Astrocyte (in vitro differentiated cells and primary cell): ENCODE measurements at regions not wholly inside any gene's neighbourhood (a gene's known extent, or its start where the extent isn't known, plus 50 kb on each side); places are given as distances from the start of the nearest gene placed in this dataset.

Experiments
- DNase-seq: peaks from one replicate; pipeline ENCODE4 v3.0.0-alpha.2; 2010; ENCODE audit warnings: low read depth
- FAIRE-seq: peaks from 2 replicates; lab custom pipeline; 2011; peaks lifted over from hg19 to GRCh38; lab: Jason Lieb, UNC
- H2AFZ ChIP-seq: 2 replicates; pipeline ENCODE4 v1.6.0; 2012; ENCODE audit warnings: low read depth, low read length, inconsistent platforms
- H3K27ac ChIP-seq: 2 replicates; pipeline ENCODE4 v1.5.1; 2011; ENCODE audit warnings: low read depth, low read length, inconsistent platforms
- H3K27me3 ChIP-seq: 2 replicates; pipeline ENCODE4 v1.6.0; 2011; ENCODE audit warnings: low read length, inconsistent platforms; ENCODE audit not compliant: insufficient read depth
- H3K36me3 ChIP-seq: 2 replicates; pipeline ENCODE4 v1.5.1; 2011; ENCODE audit warnings: low read length, inconsistent platforms; ENCODE audit not compliant: insufficient read depth
- H3K4me1 ChIP-seq: 2 replicates; pipeline ENCODE4 v1.5.1; 2011; ENCODE audit warnings: low read length, inconsistent platforms; ENCODE audit not compliant: insufficient read depth
- H3K4me2 ChIP-seq: 2 replicates; pipeline ENCODE4 v1.6.0; 2012; ENCODE audit warnings: low read length, inconsistent platforms
- H3K4me3 ChIP-seq: 2 replicates; pipeline ENCODE4 v1.5.1; 2011; ENCODE audit warnings: low read depth, mild to moderate bottlenecking, low read length, inconsistent platforms; ENCODE audit not compliant: insufficient read depth
- H3K79me2 ChIP-seq: 2 replicates; pipeline ENCODE4 v1.6.0; 2012; ENCODE audit warnings: mild to moderate bottlenecking, low read length, inconsistent platforms; ENCODE audit not compliant: insufficient read depth
- H3K9ac ChIP-seq: 2 replicates; pipeline ENCODE4 v1.6.0; 2012; ENCODE audit warnings: mild to moderate bottlenecking, low read length, inconsistent platforms
- H3K9me3 ChIP-seq: 2 replicates; pipeline ENCODE4 v1.5.1; 2012; ENCODE audit warnings: low read depth, mild to moderate bottlenecking, low read length, inconsistent platforms; ENCODE audit not compliant: insufficient read depth
- H4K20me1 ChIP-seq: 2 replicates; pipeline ENCODE4 v1.6.0; 2012; ENCODE audit warnings: low read length, inconsistent platforms; ENCODE audit not compliant: insufficient read depth
- H3K27ac Mint-ChIP-seq: one replicate; pipeline ENCODE4 v1.8.0; 2021; ENCODE audit warnings: mild to moderate bottlenecking, mixed read lengths; ENCODE audit not compliant: unreplicated experiment
- H3K27me3 Mint-ChIP-seq: one replicate; pipeline ENCODE4 v1.8.0; 2021; ENCODE audit warnings: low read depth, mixed read lengths; ENCODE audit not compliant: unreplicated experiment
- H3K36me3 Mint-ChIP-seq: one replicate; pipeline ENCODE4 v1.8.0; 2021; ENCODE audit warnings: low read depth, mixed read lengths; ENCODE audit not compliant: unreplicated experiment
- H3K4me1 Mint-ChIP-seq: one replicate; pipeline ENCODE4 v1.8.0; 2021; ENCODE audit warnings: low read depth, mixed read lengths; ENCODE audit not compliant: unreplicated experiment
- H3K4me3 Mint-ChIP-seq: one replicate; pipeline ENCODE4 v1.8.0; 2021; ENCODE audit warnings: mild to moderate bottlenecking, moderate library complexity, mixed read lengths; ENCODE audit not compliant: unreplicated experiment
- H3K9me3 Mint-ChIP-seq: one replicate; pipeline ENCODE4 v1.8.0; 2021; ENCODE audit warnings: mild to moderate bottlenecking, mixed read lengths; ENCODE audit not compliant: unreplicated experiment
- EZH2 ChIP-seq: IDR thresholded peaks from 2 replicates; pipeline ENCODE4 v1.6.1; 2012; ENCODE audit warnings: mild to moderate bottlenecking, low read length, inconsistent platforms; ENCODE audit not compliant: insufficient read depth
- TF ChIP-seq, protein P1 (sequence below): IDR thresholded peaks from 2 replicates; pipeline ENCODE4 v1.5.1; 2011; ENCODE audit warnings: low read depth, mild to moderate bottlenecking, inconsistent platforms, low read length, moderate library complexity; ENCODE audit not compliant: insufficient read depth

DNA sequence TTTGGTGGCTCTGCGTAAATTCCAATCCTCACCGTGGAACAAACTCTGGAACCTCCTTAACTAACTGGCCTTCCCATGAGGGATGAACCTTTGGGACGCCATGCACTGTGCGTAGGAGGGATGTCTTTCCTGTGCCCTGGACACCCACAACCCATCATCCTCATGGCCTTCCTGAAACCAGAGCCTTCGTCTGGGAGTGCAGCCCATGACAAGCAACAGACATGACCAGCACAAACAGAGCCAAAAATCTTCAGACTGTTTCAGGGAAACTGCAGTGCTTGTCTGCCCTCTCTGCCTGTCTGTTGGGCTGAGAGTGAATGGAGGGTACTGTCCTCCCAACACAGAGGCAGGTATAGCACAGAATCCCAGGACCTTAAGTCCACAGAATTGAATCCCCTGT lies 61.1 kb upstream of the BOC start:
- H2AFZ ChIP-seq, result no peak overlapping the region
- H3K9me3 ChIP-seq, result no peaks in the 10 kb centered on the region
- H3K9me3 Mint-ChIP-seq, result no peaks in the 10 kb centered on the region
- H3K36me3 Mint-ChIP-seq, result no peaks in the 10 kb centered on the region
- TF ChIP-seq, protein P1, sequence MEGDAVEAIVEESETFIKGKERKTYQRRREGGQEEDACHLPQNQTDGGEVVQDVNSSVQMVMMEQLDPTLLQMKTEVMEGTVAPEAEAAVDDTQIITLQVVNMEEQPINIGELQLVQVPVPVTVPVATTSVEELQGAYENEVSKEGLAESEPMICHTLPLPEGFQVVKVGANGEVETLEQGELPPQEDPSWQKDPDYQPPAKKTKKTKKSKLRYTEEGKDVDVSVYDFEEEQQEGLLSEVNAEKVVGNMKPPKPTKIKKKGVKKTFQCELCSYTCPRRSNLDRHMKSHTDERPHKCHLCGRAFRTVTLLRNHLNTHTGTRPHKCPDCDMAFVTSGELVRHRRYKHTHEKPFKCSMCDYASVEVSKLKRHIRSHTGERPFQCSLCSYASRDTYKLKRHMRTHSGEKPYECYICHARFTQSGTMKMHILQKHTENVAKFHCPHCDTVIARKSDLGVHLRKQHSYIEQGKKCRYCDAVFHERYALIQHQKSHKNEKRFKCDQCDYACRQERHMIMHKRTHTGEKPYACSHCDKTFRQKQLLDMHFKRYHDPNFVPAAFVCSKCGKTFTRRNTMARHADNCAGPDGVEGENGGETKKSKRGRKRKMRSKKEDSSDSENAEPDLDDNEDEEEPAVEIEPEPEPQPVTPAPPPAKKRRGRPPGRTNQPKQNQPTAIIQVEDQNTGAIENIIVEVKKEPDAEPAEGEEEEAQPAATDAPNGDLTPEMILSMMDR, result no peak
- no peak for TF ChIP-seq EZH2
- no peaks in the 10 kb centered on the region for H4K20me1 ChIP-seq
- FAIRE-seq, result no peak
- no peaks in the 10 kb centered on the region for H3K36me3 ChIP-seq
- no peaks in the 10 kb centered on the region for H3K79me2 ChIP-seq
- no peaks in the 10 kb centered on the region for H3K27me3 Mint-ChIP-seq
- peaks cover 4% of the 10 kb centered on the region for H3K4me1 Mint-ChIP-seq
- no peak for DNase-seq
- H3K4me1 ChIP-seq, result no peaks in the 10 kb centered on the region
- H3K27me3 ChIP-seq, result peaks cover 7% of the 10 kb centered on the region
- H3K4me3 ChIP-seq, result no peak overlapping the region
- no peak overlapping the region for H3K27ac Mint-ChIP-seq
- H3K4me2 ChIP-seq, result no peak overlapping the region
- H3K9ac ChIP-seq, result no peak overlapping the region
- no peak overlapping the region for H3K4me3 Mint-ChIP-seq
- H3K27ac ChIP-seq, result no peak overlapping the region

DNA sequence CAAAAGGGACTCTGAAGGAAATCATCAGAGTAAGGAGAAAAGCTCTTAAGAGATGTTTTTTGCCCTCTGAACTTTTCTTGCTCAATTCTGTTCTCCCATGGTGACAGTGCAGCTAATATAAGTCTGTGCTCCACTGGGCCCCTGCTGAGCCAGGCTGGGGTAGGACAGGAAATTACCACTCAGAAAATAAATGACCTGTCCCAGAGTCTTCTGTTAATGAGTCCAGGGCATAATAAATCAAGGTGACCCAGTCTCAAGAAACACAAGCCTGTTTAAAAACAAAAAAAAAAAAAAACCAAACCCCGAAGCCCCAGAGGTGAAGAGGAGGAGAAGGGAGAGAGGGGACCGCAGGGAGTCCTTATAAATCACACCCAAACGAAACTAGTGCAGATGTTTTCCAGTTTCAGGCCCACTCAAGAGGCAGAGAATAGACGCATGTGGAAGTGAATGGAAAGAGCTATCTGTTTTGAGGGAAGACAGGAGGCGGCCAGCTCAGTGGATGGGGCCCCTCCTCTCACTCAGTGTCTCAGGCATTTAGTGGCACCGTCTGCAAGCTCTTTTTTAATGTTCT lies 59.8 kb upstream of the BOC start:
- no peaks in the 10 kb centered on the region for H3K9me3 Mint-ChIP-seq
- H3K36me3 ChIP-seq, result no peaks in the 10 kb centered on the region
- H3K27ac ChIP-seq, result no peak overlapping the region
- H2AFZ ChIP-seq, result no peak overlapping the region
- no peaks in the 10 kb centered on the region for H3K79me2 ChIP-seq
- no peaks in the 10 kb centered on the region for H3K9me3 ChIP-seq
- peak; percentile 69 for DNase-seq
- H3K4me2 ChIP-seq, result no peak overlapping the region
- H3K27ac Mint-ChIP-seq, result no peak overlapping the region
- peaks cover 4% of the 10 kb centered on the region for H3K4me1 Mint-ChIP-seq
- H3K4me3 ChIP-seq, result no peak overlapping the region
- FAIRE-seq, result no peak
- H3K27me3 ChIP-seq, result no peaks in the 10 kb centered on the region
- H3K4me3 Mint-ChIP-seq, result no peak overlapping the region
- H4K20me1 ChIP-seq, result no peaks in the 10 kb centered on the region
- H3K9ac ChIP-seq, result no peak overlapping the region
- H3K4me1 ChIP-seq, result no peaks in the 10 kb centered on the region
- H3K36me3 Mint-ChIP-seq, result no peaks in the 10 kb centered on the region
- TF ChIP-seq, protein P1, result no peak
- TF ChIP-seq EZH2, result no peak
- H3K27me3 Mint-ChIP-seq, result no peaks in the 10 kb centered on the region

DNA sequence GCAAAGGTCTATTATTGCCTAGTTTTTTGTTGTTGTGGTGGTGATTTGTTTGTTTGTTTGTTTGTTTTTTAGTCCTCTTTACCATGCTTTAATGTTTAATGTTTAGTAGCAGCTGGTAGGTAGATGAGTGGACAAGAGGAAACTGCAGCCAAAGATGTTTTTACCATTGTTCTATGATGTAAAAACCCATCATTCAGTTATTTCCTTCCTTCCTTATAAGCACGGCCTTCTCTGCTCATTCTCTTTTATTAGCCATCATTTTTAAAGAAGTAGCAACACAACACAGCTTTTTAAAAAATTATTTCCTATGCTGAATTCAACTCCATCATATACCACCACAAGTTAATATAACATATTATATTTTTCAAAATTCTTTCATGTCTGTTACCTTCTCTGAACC lies 58.5 kb upstream of the BOC start:
- H3K27ac ChIP-seq, result no peak overlapping the region
- no peaks in the 10 kb centered on the region for H3K79me2 ChIP-seq
- no peaks in the 10 kb centered on the region for H3K9me3 ChIP-seq
- DNase-seq (no peak), FAIRE-seq (no peak)
- no peak overlapping the region for H3K4me2 ChIP-seq
- no peak overlapping the region for H3K9ac ChIP-seq
- TF ChIP-seq, protein P1, result no peak
- no peak for TF ChIP-seq EZH2
- no peak overlapping the region for H3K4me3 ChIP-seq
- H3K36me3 Mint-ChIP-seq, result no peaks in the 10 kb centered on the region
- H3K36me3 ChIP-seq, result no peaks in the 10 kb centered on the region
- no peaks in the 10 kb centered on the region for H3K27me3 Mint-ChIP-seq
- no peaks in the 10 kb centered on the region for H3K4me1 ChIP-seq
- no peaks in the 10 kb centered on the region for H3K27me3 ChIP-seq
- H2AFZ ChIP-seq, result no peak overlapping the region
- no peak overlapping the region for H3K27ac Mint-ChIP-seq
- no peaks in the 10 kb centered on the region for H3K9me3 Mint-ChIP-seq
- H3K4me1 Mint-ChIP-seq, result peaks cover 6% of the 10 kb centered on the region
- H4K20me1 ChIP-seq, result no peaks in the 10 kb centered on the region
- no peak overlapping the region for H3K4me3 Mint-ChIP-seq
